HG03432 (cell line): ENCODE measurements at regions not wholly inside any gene's neighbourhood (a gene's known extent, or its start where the extent isn't known, plus 50 kb on each side); places are given as distances from the start of the nearest gene placed in this dataset.

Experiments
- ATAC-seq: cut with Tn5 transposase; IDR thresholded peaks from one replicate; pipeline ENCODE4 v1.9.1; 2021; ENCODE audit warnings: mild to moderate bottlenecking, moderate library complexity; ENCODE audit not compliant: unreplicated experiment

GRCh38 chr20:6265204-6265904, 142.5 kb upstream of the FERMT1 start:
- ATAC-seq = no peak

GRCh38 chr20:6253396-6253795, 130.6 kb upstream of the FERMT1 start:
- no peak for ATAC-seq

- no peak for ATAC-seq
Observed at GRCh38 chr20:6245436-6245835, 122.6 kb upstream of the FERMT1 start.

- no peak for ATAC-seq
Observed at GRCh38 chr20:6241591-6241990, 118.8 kb upstream of the FERMT1 start.

- no peak for ATAC-seq
Observed at GRCh38 chr20:6240059-6240458, 117.2 kb upstream of the FERMT1 start.

GRCh38 chr20:6238421-6238820, 115.6 kb upstream of the FERMT1 start:
- ATAC-seq = no peak

GRCh38 chr20:6235510-6235909, 112.7 kb upstream of the FERMT1 start:
- no peak for ATAC-seq

GRCh38 chr20:6232436-6232835, 109.6 kb upstream of the FERMT1 start:
- ATAC-seq = no peak

GRCh38 chr20:6231556-6231955, 108.7 kb upstream of the FERMT1 start:
- no peak for ATAC-seq

- ATAC-seq = no peak
Observed at GRCh38 chr20:6228302-6228843, 105.5 kb upstream of the FERMT1 start.

GRCh38 chr20:6213311-6213710, 90.5 kb upstream of the FERMT1 start:
- ATAC-seq = no peak

GRCh38 chr20:6212903-6213302, 90.1 kb upstream of the FERMT1 start:
- no peak for ATAC-seq

- ATAC-seq = no peak
Observed at GRCh38 chr20:6209093-6209492, 86.3 kb upstream of the FERMT1 start.

GRCh38 chr20:6200092-6200491, 77.3 kb upstream of the FERMT1 start:
- ATAC-seq = no peak

GRCh38 chr20:6185268-6185667, 62.4 kb upstream of the FERMT1 start:
- no peak for ATAC-seq

GRCh38 chr20:6184086-6184485, 61.3 kb upstream of the FERMT1 start:
- no peak for ATAC-seq

- no peak for ATAC-seq
Observed at GRCh38 chr20:6180531-6180930, 57.7 kb upstream of the FERMT1 start.

GRCh38 chr20:6178537-6178936, 55.7 kb upstream of the FERMT1 start:
- no peak for ATAC-seq

GRCh38 chr20:6173481-6173880, 50.7 kb upstream of the FERMT1 start:
- no peak for ATAC-seq
